ENCODE measurements at regions not wholly inside any gene's neighbourhood (a gene's known extent, or its start where the extent isn't known, plus 50 kb on each side); places are given as distances from the start of the nearest gene placed in this dataset.
A peak's percentile ranks its signal among the peaks of the same experiment; 100 is the strongest.
"Not testable (repeated sequence)": the region's sequence is repeated elsewhere in the genome, so short reads cannot be mapped to it uniquely, and the experiment has no call there.

GRCh38 chr9:61953108-61953507 lies 763.3 kb downstream of the SPATA31A7 start:
- H3K4me3 ChIP-seq (ENCODE audit: low read depth, poor library complexity, severe bottlenecking); intact Hi-C loops (cut with DNase I; ENCODE audit: low total_unique reads); DNase-seq (ENCODE audit: low spot score in 2 of 2): not testable (repeated sequence)
- WGBS, 2 donors = no CpG with 5 or more reads among the region's 6 CpGs

GRCh38 chr9:61971635-61972034 lies 781.8 kb downstream of the SPATA31A7 start:
- intact Hi-C loops (cut with DNase I; ENCODE audit: low total_unique reads); H3K4me3 ChIP-seq (ENCODE audit: low read depth, poor library complexity, severe bottlenecking); DNase-seq (ENCODE audit: low spot score in 2 of 2): not testable (repeated sequence)
- WGBS, 2 donors = no CpG with 5 or more reads among the region's 9 CpGs

- DNase-seq (ENCODE audit: low spot score in 2 of 2) = peak; percentile 18 to 83
- 62 to 63% methylated on average over 5 to 6 of the region's 9 CpGs for WGBS, 2 donors
- H3K4me3 ChIP-seq (ENCODE audit: low read depth, poor library complexity, severe bottlenecking); intact Hi-C loops (cut with DNase I; ENCODE audit: low total_unique reads): not testable (repeated sequence)
Observed at GRCh38 chr9:61974501-61974900, 784.7 kb downstream of the SPATA31A7 start.

GRCh38 chr9:61976318-61976717 lies 786.5 kb downstream of the SPATA31A7 start:
- 87 to 89% methylated on average over 3 to 5 of the region's 15 CpGs for WGBS, 2 donors
- intact Hi-C loops (cut with DNase I; ENCODE audit: low total_unique reads); H3K4me3 ChIP-seq (ENCODE audit: low read depth, poor library complexity, severe bottlenecking); DNase-seq (ENCODE audit: low spot score in 2 of 2): not testable (repeated sequence)

GRCh38 chr9:61982727-61983126 lies 792.9 kb downstream of the SPATA31A7 start:
- intact Hi-C loops (cut with DNase I; ENCODE audit: low total_unique reads); H3K4me3 ChIP-seq (ENCODE audit: low read depth, poor library complexity, severe bottlenecking): not testable (repeated sequence)
- DNase-seq (ENCODE audit: low spot score in 2 of 2) = peak in 1 of 2 donors; percentile 72
- 91 to 95% methylated on average over 10 to 11 of the region's 16 CpGs for WGBS, 2 donors

GRCh38 chr9:61983441-61983840 lies 793.6 kb downstream of the SPATA31A7 start:
- H3K4me3 ChIP-seq (ENCODE audit: low read depth, poor library complexity, severe bottlenecking); DNase-seq (ENCODE audit: low spot score in 2 of 2); intact Hi-C loops (cut with DNase I; ENCODE audit: low total_unique reads): not testable (repeated sequence)
- WGBS, 2 donors = no CpG with 5 or more reads among the region's 8 CpGs

- WGBS, 2 donors = 75 to 83% methylated on average over 8 of the region's 9 CpGs
- intact Hi-C loops (cut with DNase I; ENCODE audit: low total_unique reads) = not testable (repeated sequence)
- peak in 1 of 2 donors; percentile 71 for DNase-seq (ENCODE audit: low spot score in 2 of 2)
Observed at GRCh38 chr9:61983954-61984353, 794.1 kb downstream of the SPATA31A7 start.

GRCh38 chr9:61984513-61984912 lies 794.7 kb downstream of the SPATA31A7 start:
- H3K4me3 ChIP-seq (ENCODE audit: low read depth, poor library complexity, severe bottlenecking); DNase-seq (ENCODE audit: low spot score in 2 of 2); intact Hi-C loops (cut with DNase I; ENCODE audit: low total_unique reads): not testable (repeated sequence)
- WGBS, 2 donors = 60 to 88% methylated on average over 1 to 5 of the region's 5 CpGs

More at GRCh38 chr9:61983954-61984353, 794.1 kb downstream of the SPATA31A7 start:
- H3K4me3 ChIP-seq (ENCODE audit: low read depth, poor library complexity, severe bottlenecking) = not testable (repeated sequence)

GRCh38 chr9:61992110-61992509 lies 802.3 kb downstream of the SPATA31A7 start:
- DNase-seq (ENCODE audit: low spot score in 2 of 2); H3K4me3 ChIP-seq (ENCODE audit: low read depth, poor library complexity, severe bottlenecking); intact Hi-C loops (cut with DNase I; ENCODE audit: low total_unique reads): not testable (repeated sequence)
- 93 to 96% methylated on average over 5 to 6 of the region's 6 CpGs for WGBS, 2 donors

GRCh38 chr9:62032441-62032840 lies 842.6 kb downstream of the SPATA31A7 start:
- DNase-seq (ENCODE audit: low spot score in 2 of 2); intact Hi-C loops (cut with DNase I; ENCODE audit: low total_unique reads); H3K4me3 ChIP-seq (ENCODE audit: low read depth, poor library complexity, severe bottlenecking): not testable (repeated sequence)
- WGBS, 2 donors = no CpG with 5 or more reads among the region's 3 CpGs

- intact Hi-C loops (cut with DNase I; ENCODE audit: low total_unique reads); DNase-seq (ENCODE audit: low spot score in 2 of 2); H3K4me3 ChIP-seq (ENCODE audit: low read depth, poor library complexity, severe bottlenecking): not testable (repeated sequence)
- no CpG with 5 or more reads among the region's 7 CpGs for WGBS, 2 donors
Observed at GRCh38 chr9:62038260-62038659, 848.4 kb downstream of the SPATA31A7 start.

GRCh38 chr9:62058155-62058554 lies 868.3 kb downstream of the SPATA31A7 start:
- H3K4me3 ChIP-seq (ENCODE audit: low read depth, poor library complexity, severe bottlenecking); intact Hi-C loops (cut with DNase I; ENCODE audit: low total_unique reads); DNase-seq (ENCODE audit: low spot score in 2 of 2): not testable (repeated sequence)
- no CpG with 5 or more reads among the region's 3 CpGs for whole genome bisulfite sequencing, 2 donors

- H3K4me3 ChIP-seq (ENCODE audit: low read depth, poor library complexity, severe bottlenecking); intact Hi-C loops (cut with DNase I; ENCODE audit: low total_unique reads); DNase-seq (ENCODE audit: low spot score in 2 of 2): not testable (repeated sequence)
- WGBS, 2 donors = no CpG with 5 or more reads among the region's 5 CpGs
Observed at GRCh38 chr9:62071043-62071442, 881.2 kb downstream of the SPATA31A7 start.

- intact Hi-C loops (cut with DNase I; ENCODE audit: low total_unique reads); DNase-seq (ENCODE audit: low spot score in 2 of 2); H3K4me3 ChIP-seq (ENCODE audit: low read depth, poor library complexity, severe bottlenecking): not testable (repeated sequence)
- WGBS, 2 donors = no CpG with 5 or more reads among the region's 10 CpGs
Observed at GRCh38 chr9:62073401-62073800, 883.6 kb downstream of the SPATA31A7 start.

- WGBS, 2 donors = no CpG with 5 or more reads among the region's 1 CpG
- intact Hi-C loops (cut with DNase I; ENCODE audit: low total_unique reads); DNase-seq (ENCODE audit: low spot score in 2 of 2); H3K4me3 ChIP-seq (ENCODE audit: low read depth, poor library complexity, severe bottlenecking): not testable (repeated sequence)
Observed at GRCh38 chr9:62084245-62084644, 894.4 kb downstream of the SPATA31A7 start.

- intact Hi-C loops (cut with DNase I; ENCODE audit: low total_unique reads); DNase-seq (ENCODE audit: low spot score in 2 of 2); H3K4me3 ChIP-seq (ENCODE audit: low read depth, poor library complexity, severe bottlenecking): not testable (repeated sequence)
- WGBS, 2 donors = no CpG with 5 or more reads among the region's 6 CpGs
Observed at GRCh38 chr9:62095714-62096345, 906.0 kb downstream of the SPATA31A7 start.
